ENCODE measurements at regions not wholly inside any gene's neighbourhood (a gene's known extent, or its start where the extent isn't known, plus 50 kb on each side); places are given as distances from the start of the nearest gene placed in this dataset.

GRCh38 chr1:192104852-192105251 is 53.4 kb upstream of the RGS18 start:
- Histone ChIP-seq H3K27ac (ENCODE audit: insufficient read depth, low read length) (peak overlapping the region; percentile 86), H2BK15ac (ENCODE audit: low read depth, low read length) (peak overlapping the region; percentile 41; the same call in 1 of the 3 replicates), H3K4me3 (ENCODE audit: insufficient read depth, low read depth, low read length) (no peak overlapping the region), H3K36me3 (ENCODE audit: control insufficient read depth, insufficient read depth, low read length) (no peaks in the 10 kb centered on the region), H3K4ac (ENCODE audit: low read depth, low read length) (peak overlapping the region; percentile 99), H3K18ac (ENCODE audit: low read depth, low read length) (peak overlapping the region; percentile 100), H2AFZ (replicated peaks; ENCODE audit: low read length, poor library complexity) (peak overlapping the region; percentile 88), H2BK20ac (ENCODE audit: low read depth, low read length) (peak overlapping the region; percentile 100), H2BK5ac (ENCODE audit: low read depth, low read length, poor library complexity, severe bottlenecking) (peak overlapping the region; percentile 100), H3K14ac (replicated peaks; ENCODE audit: low read depth, low read length) (peak overlapping the region; percentile 99), H3K56ac (ENCODE audit: extremely low read depth, insufficient read depth, low read length) (peak overlapping the region; percentile 90), H4K5ac (ENCODE audit: low read depth, low read length) (peak overlapping the region; percentile 100), H2BK120ac (ENCODE audit: low read depth, low read length) (peak overlapping the region; percentile 100), H4K91ac (ENCODE audit: insufficient read depth, low read depth, low read length) (peak overlapping the region; percentile 99), H2AK9ac (replicated peaks; ENCODE audit: low read depth, low read length, poor library complexity) (peak overlapping the region; percentile 80), H3K4me1 (ENCODE audit: control insufficient read depth, insufficient read depth, low read length) (peaks cover 5% of the 10 kb centered on the region), H4K8ac (ENCODE audit: low read depth in 2 of 2, low read length in 2 of 2) (peak overlapping the region; percentile 71 to 100), H3K9me3 (ENCODE audit: control insufficient read depth, insufficient read depth, low read length) (no peaks in the 10 kb centered on the region), H3K27me3 (ENCODE audit: control insufficient read depth, insufficient read depth, low read length) (no peaks in the 10 kb centered on the region), H3K4me2 (ENCODE audit: low read depth, low read length) (peak overlapping the region; percentile 52; the same call in 1 of the 2 replicates), H3K9ac (ENCODE audit: low read depth, low read length) (peak overlapping the region; percentile 46), H3K79me1 (ENCODE audit: low read depth in 1 of 2, low read length in 2 of 2) (no peaks in the 10 kb centered on the region), H2AK5ac (ENCODE audit: low read depth, low read length) (peak overlapping the region; percentile 96), H3K23ac (ENCODE audit: low read depth, low read length) (peak overlapping the region; percentile 99), H4K20me1 (ENCODE audit: insufficient read depth, low read length) (no peaks in the 10 kb centered on the region), H3K9me1 (ENCODE audit: insufficient read depth, low read length) (no peaks in the 10 kb centered on the region)
- no TSS peak for BruUV-seq (replicated peaks)
- TF ChIP-seq CEBPB (IDR thresholded peaks at IDR 0.05; ENCODE audit: low read depth, low read length): peak; percentile 87
- no peak for TF ChIP-seq ELK1 (IDR thresholded peaks at IDR 0.05; ENCODE audit: borderline replicate concordance, low read depth, low read length)
- no peak for TF ChIP-seq MAZ (IDR thresholded peaks at IDR 0.05; ENCODE audit: borderline replicate concordance, low read depth, low read length)
- 0 out of 2 replicates have a peak, but pooled peaks have one; percentile 7 for TF ChIP-seq RAD21 (IDR thresholded peaks at IDR 0.05; ENCODE audit: low read length)
- no peak; the same call in 1 of the 2 replicates for TF ChIP-seq NFE2L2 (IDR thresholded peaks at IDR 0.05; ENCODE audit: low read depth, low read length)
- no peak for TF ChIP-seq BHLHE40 (IDR thresholded peaks at IDR 0.05; ENCODE audit: low read depth, low read length)
- ChIA-PET POLR2A (ENCODE audit: unreplicated experiment) (interaction anchor here (0.6 kb wide), 1 partner anchor 144 kb away, joined by 3 read pairs; no protein-coding TSS in a partner anchor), CTCF (no interaction called here)
- in situ Hi-C loops (cut with MboI; ENCODE audit: low sequenced_read_pairs) (no loop called here), dilution Hi-C loops (cut with HindIII; ENCODE audit: low sequenced_read_pairs, unreplicated experiment) (no loop called here), intact Hi-C loops (cut with micrococcal nuclease) (loop anchor here (5.0 kb wide), 1 partner anchor 52 kb away; the partner anchor contains the start of gene RGS18)
- DNase-seq: peak; percentile 89
- no CpG with 5 or more reads among the region's 1 CpG for WGBS, 2 experiments (ENCODE audit: extremely low coverage in 2 of 2, insufficient read length in 1 of 2)
- peak; percentile 90 for ATAC-seq (ENCODE audit: low read depth)

Measured in IMR-90 (cell line).